HEK293T (cell line): ENCODE measurements at regions not wholly inside any gene's neighbourhood (a gene's known extent, or its start where the extent isn't known, plus 50 kb on each side); places are given as distances from the start of the nearest gene placed in this dataset.

Experiments
- ARNT ChIP-seq: fragments of 450-650 bp; IDR thresholded peaks from 2 replicates; pipeline ENCODE4 v1.6.1; 2017; ENCODE audit warnings: mild to moderate bottlenecking
- BHLHE40 ChIP-seq: fragments of 450-650 bp; IDR thresholded peaks from 2 replicates; pipeline ENCODE4 v1.6.1; 2016; ENCODE audit warnings: mild to moderate bottlenecking, moderate library complexity, borderline replicate concordance
- ELF4 ChIP-seq: fragments of 450-650 bp; IDR thresholded peaks from 2 replicates; pipeline ENCODE4 v1.6.1; 2017; ENCODE audit warnings: antibody characterized with exemption
- FOXA1 ChIP-seq: fragments of 450-650 bp; IDR thresholded peaks from 2 replicates; pipeline ENCODE4 v1.6.1; 2016; ENCODE audit warnings: mild to moderate bottlenecking
- FOXK2 ChIP-seq: fragments of 450-650 bp; IDR thresholded peaks from 2 replicates; pipeline ENCODE4 v1.6.1; 2016; ENCODE audit warnings: mild to moderate bottlenecking
- FOXM1 ChIP-seq: fragments of 450-650 bp; IDR thresholded peaks from 2 replicates; pipeline ENCODE4 v1.6.1; 2017; ENCODE audit warnings: mild to moderate bottlenecking, borderline replicate concordance
- SP1 ChIP-seq: fragments of 450-650 bp; IDR thresholded peaks from 2 replicates; pipeline ENCODE4 v1.6.1; 2017
- SUZ12 ChIP-seq: fragments of 450-650 bp; IDR thresholded peaks from 2 replicates; pipeline ENCODE4 v1.6.1; 2016; ENCODE audit warnings: mild to moderate bottlenecking
- TARDBP ChIP-seq: fragments of 450-650 bp; IDR thresholded peaks from 2 replicates; pipeline ENCODE4 v1.6.1; 2016
- ZNF384 ChIP-seq: fragments of 450-650 bp; IDR thresholded peaks from 2 replicates; pipeline ENCODE4 v1.6.1; 2016

DNA sequence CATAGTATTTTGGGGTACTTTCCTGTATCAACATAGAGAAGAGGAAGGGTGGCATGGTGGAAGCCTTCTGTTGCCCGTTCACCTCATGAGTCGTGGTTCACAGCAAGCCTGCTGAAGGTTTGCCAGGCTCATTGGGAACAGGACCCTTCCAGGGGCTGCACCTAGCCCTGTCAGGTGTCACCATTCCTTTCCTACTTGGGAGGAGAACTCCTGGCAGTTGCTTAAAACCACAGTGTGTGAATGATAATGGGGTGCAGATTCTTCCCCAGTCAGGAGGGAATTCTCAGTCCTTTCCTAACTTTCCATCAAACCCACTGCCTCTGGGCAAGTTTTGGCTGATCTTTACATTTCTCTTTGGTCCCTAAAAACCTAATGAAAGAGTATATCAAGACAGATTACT, 99.4 kb upstream of the CTNND2 start:
- TF ChIP-seq FOXK2 = no peak
- no peak for TF ChIP-seq ARNT
- TF ChIP-seq TARDBP = no peak
- TF ChIP-seq SUZ12 = no peak
- no peak for TF ChIP-seq SP1
- TF ChIP-seq FOXM1 = no peak
- no peak for TF ChIP-seq BHLHE40
- no peak for TF ChIP-seq ZNF384
- TF ChIP-seq FOXA1 = no peak
- no peak for TF ChIP-seq ELF4
